ENCODE measurements at regions not wholly inside any gene's neighbourhood (a gene's known extent, or its start where the extent isn't known, plus 50 kb on each side); places are given as distances from the start of the nearest gene placed in this dataset.

DNA sequence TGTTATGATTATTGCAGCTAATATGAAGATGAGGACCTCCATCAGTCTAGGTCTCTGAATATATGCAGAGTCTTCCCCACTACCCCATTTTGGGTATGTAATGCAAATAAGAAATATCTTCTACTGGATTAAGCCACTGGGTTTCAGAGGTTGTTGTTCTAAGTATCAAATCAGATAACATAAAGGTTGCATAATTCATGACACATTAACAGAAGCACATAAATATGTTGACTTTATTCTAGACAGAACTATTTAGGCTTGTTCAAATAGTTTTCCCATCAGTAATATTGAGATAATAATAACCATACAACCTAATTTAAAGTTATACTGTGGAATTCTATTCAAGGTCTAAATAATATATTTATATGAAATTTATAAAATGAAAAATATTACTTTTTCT lies 157.1 kb downstream of the ETV1 start:
- H3K4me3 ChIP-seq (replicated peaks; ENCODE audit: low read depth, low read length) = no peak overlapping the region
- peak; percentile 38 for DNase-seq (ENCODE audit: low read depth)
- TF ChIP-seq, protein P1, sequence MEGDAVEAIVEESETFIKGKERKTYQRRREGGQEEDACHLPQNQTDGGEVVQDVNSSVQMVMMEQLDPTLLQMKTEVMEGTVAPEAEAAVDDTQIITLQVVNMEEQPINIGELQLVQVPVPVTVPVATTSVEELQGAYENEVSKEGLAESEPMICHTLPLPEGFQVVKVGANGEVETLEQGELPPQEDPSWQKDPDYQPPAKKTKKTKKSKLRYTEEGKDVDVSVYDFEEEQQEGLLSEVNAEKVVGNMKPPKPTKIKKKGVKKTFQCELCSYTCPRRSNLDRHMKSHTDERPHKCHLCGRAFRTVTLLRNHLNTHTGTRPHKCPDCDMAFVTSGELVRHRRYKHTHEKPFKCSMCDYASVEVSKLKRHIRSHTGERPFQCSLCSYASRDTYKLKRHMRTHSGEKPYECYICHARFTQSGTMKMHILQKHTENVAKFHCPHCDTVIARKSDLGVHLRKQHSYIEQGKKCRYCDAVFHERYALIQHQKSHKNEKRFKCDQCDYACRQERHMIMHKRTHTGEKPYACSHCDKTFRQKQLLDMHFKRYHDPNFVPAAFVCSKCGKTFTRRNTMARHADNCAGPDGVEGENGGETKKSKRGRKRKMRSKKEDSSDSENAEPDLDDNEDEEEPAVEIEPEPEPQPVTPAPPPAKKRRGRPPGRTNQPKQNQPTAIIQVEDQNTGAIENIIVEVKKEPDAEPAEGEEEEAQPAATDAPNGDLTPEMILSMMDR (IDR thresholded peaks at IDR 0.05; ENCODE audit: low read length, missing control alignments) = no peak

DNA sequence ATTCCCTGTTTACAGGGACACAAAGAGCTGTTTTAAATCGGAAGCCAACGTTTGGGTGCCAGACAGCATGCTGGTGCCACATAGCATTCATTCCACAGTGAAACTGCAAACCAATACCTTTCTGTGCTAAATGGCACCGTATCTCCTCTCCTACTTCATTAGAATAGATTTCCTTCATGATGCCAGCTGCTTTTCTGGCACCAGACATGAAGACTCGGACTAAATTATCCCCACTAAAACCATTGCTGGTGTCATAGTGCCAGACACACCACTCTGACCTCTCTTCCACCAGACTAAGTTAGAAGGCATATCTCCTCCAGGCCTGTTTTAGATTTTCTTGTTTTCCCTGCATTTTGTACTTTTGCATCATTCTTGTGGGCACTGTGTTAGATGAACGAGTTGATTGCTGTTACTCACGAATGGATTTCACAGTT lies 155.1 kb downstream of the ETV1 start:
- DNase-seq (ENCODE audit: low read depth) = no peak
- TF ChIP-seq, protein P1 (IDR thresholded peaks at IDR 0.05; ENCODE audit: low read length, missing control alignments) = no peak
- H3K4me3 ChIP-seq (replicated peaks; ENCODE audit: low read depth, low read length) = no peak overlapping the region

DNA sequence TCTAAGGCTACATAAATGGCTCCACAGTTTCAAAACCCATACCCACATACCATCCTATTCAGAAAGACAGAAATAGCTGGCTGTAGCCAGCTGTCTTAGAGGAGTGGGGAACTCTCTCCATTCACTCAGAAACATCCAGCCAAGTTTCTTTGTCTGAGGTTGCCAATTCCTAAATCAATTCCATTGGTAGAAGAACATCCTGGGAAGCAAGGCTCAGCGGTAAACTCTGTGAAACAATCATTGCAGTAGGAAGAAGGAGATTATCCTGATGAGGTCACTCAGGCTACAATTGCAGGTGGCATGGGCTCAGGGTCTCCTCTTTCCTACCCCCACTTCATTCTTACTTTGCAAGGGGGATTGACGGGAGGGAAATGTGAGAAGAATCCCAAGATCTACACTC lies 154.0 kb downstream of the ETV1 start:
- H3K4me3 ChIP-seq (replicated peaks; ENCODE audit: low read depth, low read length) = no peak overlapping the region
- DNase-seq (ENCODE audit: low read depth) = no peak
- TF ChIP-seq, protein P1 (IDR thresholded peaks at IDR 0.05; ENCODE audit: low read length, missing control alignments) = no peak

DNA sequence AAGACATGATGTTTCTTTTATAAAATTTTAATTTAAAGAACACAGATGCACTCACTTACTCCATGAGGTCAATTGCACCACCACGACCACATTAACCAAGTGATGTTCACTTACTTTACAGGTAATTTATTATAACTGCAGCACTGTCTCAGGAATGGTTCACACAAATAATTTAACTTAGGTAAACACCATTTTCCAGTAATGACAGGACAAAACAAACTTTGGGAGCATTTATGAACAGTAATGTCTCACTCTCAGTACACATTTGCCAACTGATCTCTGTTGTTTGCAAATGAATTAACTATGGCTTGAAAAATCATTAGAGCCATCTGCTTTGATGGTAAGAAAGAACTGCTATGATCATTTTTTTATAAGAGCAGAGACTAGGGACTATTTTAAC lies 150.4 kb downstream of the ETV1 start:
- DNase-seq (ENCODE audit: low read depth) = no peak
- TF ChIP-seq, protein P1 (IDR thresholded peaks at IDR 0.05; ENCODE audit: low read length, missing control alignments) = no peak
- H3K4me3 ChIP-seq (replicated peaks; ENCODE audit: low read depth, low read length) = no peak overlapping the region
